ENCODE measurements at regions not wholly inside any gene's neighbourhood (a gene's known extent, or its start where the extent isn't known, plus 50 kb on each side); places are given as distances from the start of the nearest gene placed in this dataset.
"Not testable (repeated sequence)": the region's sequence is repeated elsewhere in the genome, so short reads cannot be mapped to it uniquely, and the experiment has no call there.

GRCh38 chr9:34802916-34803315, 93.0 kb upstream of the CCL21 start:
- DNase-seq (ENCODE audit: low spot score): no peak
- intact Hi-C loops (cut with DNase I): no loop called here

DNA sequence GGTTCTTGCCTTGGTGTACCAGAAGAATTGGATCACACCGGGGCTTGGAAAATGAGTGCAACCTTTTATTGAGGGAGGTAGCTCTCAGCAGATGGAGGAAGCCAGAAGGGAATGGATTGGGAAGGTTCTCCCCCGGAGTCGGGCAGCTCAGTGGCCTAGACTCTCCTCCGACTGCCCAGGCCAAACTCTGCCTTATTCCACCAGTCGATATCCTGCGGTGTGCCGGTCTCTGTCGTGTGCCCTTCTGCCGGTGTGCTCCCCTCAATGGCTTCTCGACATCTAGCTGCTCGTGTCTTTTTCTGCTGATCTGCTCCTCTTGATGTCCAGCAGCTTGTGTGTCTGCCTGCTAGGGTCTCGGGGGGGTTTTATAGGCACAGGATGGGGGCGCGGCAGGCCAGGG, 87.4 kb upstream of the CCL21 start:
- intact Hi-C loops (cut with DNase I): no loop called here

GRCh38 chr9:34796924-34797323, 87.0 kb upstream of the CCL21 start:
- intact Hi-C loops (cut with DNase I): no loop called here
- DNase-seq (ENCODE audit: low spot score): no peak

More for the DNA sequence above, 87.4 kb upstream of the CCL21 start:
- no peak for DNase-seq (ENCODE audit: low spot score)

DNA sequence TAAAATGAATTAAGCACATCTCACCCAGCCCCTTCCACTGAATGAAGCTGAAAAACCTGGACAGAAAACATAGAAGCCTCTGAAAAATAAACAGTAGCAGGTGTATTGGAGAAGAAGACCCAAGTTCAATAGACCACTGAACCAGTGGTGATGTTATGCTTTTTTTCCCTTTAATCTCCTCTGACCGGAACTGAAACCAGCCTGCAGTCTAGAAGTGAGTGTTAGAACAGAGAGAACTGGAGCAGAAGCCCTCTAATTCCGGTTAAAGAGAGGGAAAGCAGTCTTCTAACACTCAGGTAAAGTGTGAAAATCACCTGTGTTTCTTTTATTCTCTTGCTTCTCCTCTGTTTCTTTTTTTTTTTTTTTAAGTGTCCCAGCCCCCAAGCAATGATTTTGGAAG, 83.5 kb upstream of the CCL21 start:
- no peak for DNase-seq (ENCODE audit: low spot score)
- intact Hi-C loops (cut with DNase I): no loop called here

DNA sequence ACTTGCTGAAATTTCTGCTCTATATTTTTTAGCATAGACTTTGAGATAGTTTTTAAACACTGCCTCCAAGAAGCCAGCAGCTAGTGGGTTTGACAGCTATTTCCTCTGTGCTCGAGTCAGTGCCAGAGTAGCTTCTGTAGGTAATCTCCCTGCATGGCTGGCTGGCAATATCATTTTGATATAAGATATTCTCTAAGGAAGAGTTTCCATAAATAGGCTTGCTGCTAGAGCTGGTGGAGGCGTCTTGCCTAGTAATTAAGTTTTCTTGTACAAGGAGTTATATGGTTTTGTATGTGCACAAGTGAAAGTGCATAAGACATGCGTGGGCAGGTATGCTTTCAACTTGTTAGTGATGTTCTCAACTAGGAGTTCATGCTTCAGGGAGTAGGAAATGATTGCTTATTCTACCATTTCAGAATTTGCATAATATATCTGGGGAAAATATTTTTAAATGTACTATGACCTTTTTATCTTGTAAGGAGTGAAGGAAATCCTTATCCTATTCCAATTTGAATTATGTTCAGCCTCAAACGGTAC, 74.1 kb upstream of the CCL21 start:
- intact Hi-C loops (cut with DNase I): no loop called here
- no peak for DNase-seq (ENCODE audit: low spot score)

DNA sequence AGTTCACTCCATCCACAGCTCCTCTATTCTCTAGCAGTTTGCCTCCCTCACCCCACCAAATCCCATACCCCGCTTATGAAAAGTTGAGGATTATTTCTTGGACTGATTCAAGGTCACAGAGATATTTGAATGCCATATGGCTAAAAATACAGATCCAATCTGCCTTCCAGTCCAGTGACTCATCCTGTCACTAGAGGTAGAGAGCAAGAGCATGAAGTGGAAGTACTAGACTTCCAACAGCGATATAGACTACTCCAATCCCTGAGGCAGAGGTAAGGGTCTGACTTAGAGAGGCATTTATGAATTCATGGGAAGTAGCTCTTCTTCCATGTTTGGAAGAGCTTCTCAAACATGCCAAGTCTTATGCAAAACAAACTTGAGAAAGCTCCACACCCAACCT, 72.4 kb upstream of the CCL21 start:
- intact Hi-C loops (cut with DNase I): no loop called here
- DNase-seq (ENCODE audit: low spot score): no peak

DNA sequence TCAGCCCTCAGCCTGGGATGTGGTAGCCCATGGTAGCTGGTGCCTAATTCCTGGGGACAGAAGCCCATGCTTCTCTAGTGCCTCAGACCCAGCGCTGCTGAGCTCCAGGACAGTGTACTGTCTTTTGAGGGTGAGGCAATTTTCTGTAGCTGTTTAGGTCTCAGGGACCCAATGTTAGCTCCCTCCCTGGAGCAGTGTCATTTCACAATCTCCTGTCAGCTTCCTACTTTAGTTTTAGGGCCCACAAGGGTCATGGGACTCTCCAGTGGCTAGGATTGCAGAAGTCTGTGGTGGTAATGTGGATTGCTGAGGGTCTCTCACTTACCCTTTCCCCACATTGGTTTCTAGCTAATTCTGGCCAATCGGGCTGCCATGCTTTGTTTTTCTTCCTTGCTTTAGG, 67.7 kb upstream of the CCL21 start:
- intact Hi-C loops (cut with DNase I): no loop called here
- DNase-seq (ENCODE audit: low spot score): no peak

- intact Hi-C loops (cut with DNase I): no loop called here
- no peak for DNase-seq (ENCODE audit: low spot score)
Measured at GRCh38 chr9:34773955-34774354, 64.0 kb upstream of the CCL21 start.

GRCh38 chr9:34773306-34773910, 63.5 kb upstream of the CCL21 start:
- intact Hi-C loops (cut with DNase I): no loop called here

GRCh38 chr9:34771007-34771406, 61.1 kb upstream of the CCL21 start:
- intact Hi-C loops (cut with DNase I): no loop called here
- no peak for DNase-seq (ENCODE audit: low spot score)

More at GRCh38 chr9:34773306-34773910, 63.5 kb upstream of the CCL21 start:
- DNase-seq (ENCODE audit: low spot score): no peak

DNA sequence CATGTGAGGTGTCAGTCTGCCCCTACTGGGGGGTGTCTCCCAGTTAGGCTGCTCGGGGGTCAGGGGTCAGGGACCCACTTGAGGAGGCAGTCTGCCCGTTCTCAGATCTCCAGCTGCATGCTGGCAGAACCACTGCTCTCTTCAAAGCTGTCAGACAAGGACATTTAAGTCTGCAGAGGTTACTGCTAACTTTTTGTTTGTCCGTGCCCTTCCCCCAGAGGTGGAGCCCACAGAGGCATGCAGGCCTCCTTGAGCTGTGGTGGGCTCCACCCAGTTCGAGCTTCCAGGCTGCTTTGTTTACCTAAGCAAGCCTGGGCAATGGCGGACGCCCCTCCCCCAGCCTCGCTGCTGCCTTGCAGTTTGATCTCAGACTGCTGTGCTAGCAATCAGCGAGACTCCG, 57.2 kb upstream of the CCL21 start:
- intact Hi-C loops (cut with DNase I); DNase-seq (ENCODE audit: low spot score): not testable (repeated sequence)

- intact Hi-C loops (cut with DNase I): loop anchor here (2.0 kb wide), 1 partner anchor 106 kb away; no protein-coding TSS in a partner anchor
- DNase-seq (ENCODE audit: low spot score): peak; percentile 75
Measured at GRCh38 chr9:34760196-34761040, 50.5 kb upstream of the CCL21 start.
